ENCODE measurements at regions not wholly inside any gene's neighbourhood (a gene's known extent, or its start where the extent isn't known, plus 50 kb on each side); places are given as distances from the start of the nearest gene placed in this dataset.

DNA sequence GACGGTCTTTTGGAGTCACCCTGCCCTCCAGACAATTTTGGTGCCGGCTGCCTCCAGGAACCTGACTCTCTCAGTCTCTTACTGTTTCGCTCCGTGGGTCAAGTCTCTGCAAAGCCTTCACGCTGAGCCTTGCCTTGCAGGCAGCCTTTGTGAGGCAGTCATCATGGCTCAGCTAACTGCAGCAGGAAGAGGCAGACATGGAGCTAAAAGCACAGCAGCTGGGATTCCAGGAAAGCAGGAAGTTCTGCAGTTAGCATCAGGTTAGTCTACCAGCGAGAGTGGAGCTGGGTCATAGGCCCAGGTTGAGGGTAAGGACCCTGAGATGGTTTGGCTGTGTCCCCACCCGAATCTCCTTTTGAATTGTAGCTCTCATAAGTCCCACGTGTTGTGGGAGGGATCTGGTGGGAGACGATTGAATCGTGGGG, 305.4 kb downstream of the PCNX1 start:
- no peaks in the 10 kb centered on the region for H3K4me1 ChIP-seq (ENCODE audit: insufficient read depth, low read length, severe bottlenecking)
- no peak overlapping the region for H3K4me3 ChIP-seq (ENCODE audit: low read depth, low read length, poor library complexity, severe bottlenecking)
- no peak overlapping the region for H3K9ac ChIP-seq (ENCODE audit: low read length)
- no peak overlapping the region for H3K4me2 ChIP-seq (ENCODE audit: low read length)
- no peaks in the 10 kb centered on the region for H3K9me3 ChIP-seq (ENCODE audit: low read length)
- H3K79me2 ChIP-seq (ENCODE audit: insufficient read depth, low read length) = no peaks in the 10 kb centered on the region
- H4K20me1 ChIP-seq (ENCODE audit: insufficient read depth, low read length) = no peaks in the 10 kb centered on the region
- no peak overlapping the region for H2AFZ ChIP-seq (ENCODE audit: low read length)
- TF ChIP-seq, protein P1, sequence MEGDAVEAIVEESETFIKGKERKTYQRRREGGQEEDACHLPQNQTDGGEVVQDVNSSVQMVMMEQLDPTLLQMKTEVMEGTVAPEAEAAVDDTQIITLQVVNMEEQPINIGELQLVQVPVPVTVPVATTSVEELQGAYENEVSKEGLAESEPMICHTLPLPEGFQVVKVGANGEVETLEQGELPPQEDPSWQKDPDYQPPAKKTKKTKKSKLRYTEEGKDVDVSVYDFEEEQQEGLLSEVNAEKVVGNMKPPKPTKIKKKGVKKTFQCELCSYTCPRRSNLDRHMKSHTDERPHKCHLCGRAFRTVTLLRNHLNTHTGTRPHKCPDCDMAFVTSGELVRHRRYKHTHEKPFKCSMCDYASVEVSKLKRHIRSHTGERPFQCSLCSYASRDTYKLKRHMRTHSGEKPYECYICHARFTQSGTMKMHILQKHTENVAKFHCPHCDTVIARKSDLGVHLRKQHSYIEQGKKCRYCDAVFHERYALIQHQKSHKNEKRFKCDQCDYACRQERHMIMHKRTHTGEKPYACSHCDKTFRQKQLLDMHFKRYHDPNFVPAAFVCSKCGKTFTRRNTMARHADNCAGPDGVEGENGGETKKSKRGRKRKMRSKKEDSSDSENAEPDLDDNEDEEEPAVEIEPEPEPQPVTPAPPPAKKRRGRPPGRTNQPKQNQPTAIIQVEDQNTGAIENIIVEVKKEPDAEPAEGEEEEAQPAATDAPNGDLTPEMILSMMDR (IDR thresholded peaks at IDR 0.05; ENCODE audit: low read length) = no peak
- TF ChIP-seq EZH2 (IDR thresholded peaks at IDR 0.05; ENCODE audit: borderline replicate concordance, low read length) = no peak
- H3F3A ChIP-seq (ENCODE audit: insufficient read depth, low read length) = no peaks in the 10 kb centered on the region
- H3K27me3 ChIP-seq (ENCODE audit: insufficient read depth, low read length) = no peaks in the 10 kb centered on the region; the same call in 1 of the 2 replicates
- no peaks in the 10 kb centered on the region for H3K36me3 ChIP-seq (ENCODE audit: insufficient read depth, low read length)
- no peak overlapping the region for H3K27ac ChIP-seq (ENCODE audit: low read depth, low read length, poor library complexity, severe bottlenecking)
- no peaks in the 10 kb centered on the region for H3K9me2 ChIP-seq (ENCODE audit: low read depth, low read length)

DNA sequence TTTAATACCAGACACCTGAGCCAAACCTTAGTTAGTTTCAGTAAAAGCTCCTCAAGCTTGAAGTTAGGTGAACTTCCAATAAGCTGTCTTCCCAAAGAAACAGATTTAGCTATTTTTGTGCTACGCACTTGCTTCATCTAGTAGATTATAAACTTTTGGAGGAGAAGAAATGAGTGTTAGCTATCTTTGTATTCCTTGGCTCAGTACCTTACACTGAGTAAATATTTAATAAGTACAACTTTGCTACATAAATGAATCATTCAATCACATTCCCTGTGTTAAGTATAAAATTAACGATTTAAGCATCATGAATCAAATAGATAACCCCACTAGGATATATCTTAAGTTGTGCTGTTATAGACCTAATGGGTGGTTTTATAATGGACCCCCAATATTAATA, 307.0 kb downstream of the PCNX1 start:
- H3K4me1 ChIP-seq (ENCODE audit: insufficient read depth, low read length, severe bottlenecking) = no peaks in the 10 kb centered on the region
- no peaks in the 10 kb centered on the region for H4K20me1 ChIP-seq (ENCODE audit: insufficient read depth, low read length)
- no peak overlapping the region for H3K4me3 ChIP-seq (ENCODE audit: low read depth, low read length, poor library complexity, severe bottlenecking)
- no peak overlapping the region for H3K4me2 ChIP-seq (ENCODE audit: low read length)
- H2AFZ ChIP-seq (ENCODE audit: low read length) = no peak overlapping the region
- peaks cover 5% of the 10 kb centered on the region; the same call in 1 of the 2 replicates for H3K27me3 ChIP-seq (ENCODE audit: insufficient read depth, low read length)
- TF ChIP-seq, protein P1 (IDR thresholded peaks at IDR 0.05; ENCODE audit: low read length) = no peak
- no peak for TF ChIP-seq EZH2 (IDR thresholded peaks at IDR 0.05; ENCODE audit: borderline replicate concordance, low read length)
- H3K36me3 ChIP-seq (ENCODE audit: insufficient read depth, low read length) = no peaks in the 10 kb centered on the region
- H3K9me2 ChIP-seq (ENCODE audit: low read depth, low read length) = no peaks in the 10 kb centered on the region
- no peak overlapping the region for H3K27ac ChIP-seq (ENCODE audit: low read depth, low read length, poor library complexity, severe bottlenecking)
- no peaks in the 10 kb centered on the region for H3K79me2 ChIP-seq (ENCODE audit: insufficient read depth, low read length)
- no peak overlapping the region for H3K9ac ChIP-seq (ENCODE audit: low read length)
- H3K9me3 ChIP-seq (ENCODE audit: low read length) = no peaks in the 10 kb centered on the region
- H3F3A ChIP-seq (ENCODE audit: insufficient read depth, low read length) = no peaks in the 10 kb centered on the region

DNA sequence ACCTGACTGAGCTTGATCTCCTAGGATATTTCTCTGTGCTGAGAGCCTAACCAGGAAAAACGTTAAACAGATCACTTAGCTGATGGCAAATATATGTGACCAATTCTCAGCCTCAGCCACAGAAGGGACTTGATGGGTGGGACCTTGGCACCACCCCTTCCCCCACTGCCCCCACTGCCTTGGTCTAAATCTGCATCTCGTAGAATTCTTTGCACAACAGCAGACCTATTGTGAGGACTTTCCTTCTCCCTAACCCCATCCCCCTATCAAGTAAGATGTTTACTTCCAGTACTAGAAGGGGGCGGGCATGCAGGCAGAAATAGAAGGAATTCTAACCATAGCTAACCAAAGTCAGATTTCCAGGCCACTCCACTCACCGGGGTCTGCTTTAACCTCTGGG, 313.2 kb downstream of the PCNX1 start:
- H3F3A ChIP-seq (ENCODE audit: insufficient read depth, low read length) = no peaks in the 10 kb centered on the region
- H3K9me3 ChIP-seq (ENCODE audit: low read length) = no peaks in the 10 kb centered on the region
- H3K9me2 ChIP-seq (ENCODE audit: low read depth, low read length) = no peaks in the 10 kb centered on the region
- H2AFZ ChIP-seq (ENCODE audit: low read length) = no peak overlapping the region
- no peak overlapping the region for H3K27ac ChIP-seq (ENCODE audit: low read depth, low read length, poor library complexity, severe bottlenecking)
- no peaks in the 10 kb centered on the region for H3K36me3 ChIP-seq (ENCODE audit: insufficient read depth, low read length)
- peaks cover 5% of the 10 kb centered on the region; the same call in 1 of the 2 replicates for H3K27me3 ChIP-seq (ENCODE audit: insufficient read depth, low read length)
- TF ChIP-seq, protein P1 (IDR thresholded peaks at IDR 0.05; ENCODE audit: low read length) = no peak
- TF ChIP-seq EZH2 (IDR thresholded peaks at IDR 0.05; ENCODE audit: borderline replicate concordance, low read length) = no peak
- no peak overlapping the region for H3K4me2 ChIP-seq (ENCODE audit: low read length)
- H3K4me3 ChIP-seq (ENCODE audit: low read depth, low read length, poor library complexity, severe bottlenecking) = no peak overlapping the region
- no peak overlapping the region for H3K9ac ChIP-seq (ENCODE audit: low read length)
- no peaks in the 10 kb centered on the region for H4K20me1 ChIP-seq (ENCODE audit: insufficient read depth, low read length)
- H3K79me2 ChIP-seq (ENCODE audit: insufficient read depth, low read length) = no peaks in the 10 kb centered on the region
- H3K4me1 ChIP-seq (ENCODE audit: insufficient read depth, low read length, severe bottlenecking) = no peaks in the 10 kb centered on the region

Data from OCI-LY1 (cell line).